WTC11 (cell line): ENCODE measurements at regions not wholly inside any gene's neighbourhood (a gene's known extent, or its start where the extent isn't known, plus 50 kb on each side); places are given as distances from the start of the nearest gene placed in this dataset.

Experiments
- ATAC-seq: fragments of 200-7000 bp; cut with Tn5 transposase; 2 replicates; pipeline ENCODE4 v1.10.0; 2021; ENCODE audit warnings: mild to moderate bottlenecking, moderate library complexity
- CTCF ChIA-PET: fragments of 300-600 bp; sonication (Branson Sonifier 250); formaldehyde crosslinking; loops from one replicate; lab custom pipeline; 2021; ENCODE audit warnings: antibody characterized with exemption; lab: Charles Lee
- POLR2A ChIA-PET: fragments of 350-600 bp; sonication (Branson Sonifier 250); formaldehyde crosslinking; loops from one replicate; lab custom pipeline; 2021; ENCODE audit warnings: antibody characterized with exemption; lab: Charles Lee
- DNase-seq: peaks from one replicate; pipeline ENCODE4 v3.0.0; 2021; ENCODE audit warnings: low spot score
- H3K27ac Mint-ChIP-seq: 2 replicates; pipeline ENCODE4 v1.8.0; 2021; ENCODE audit warnings: mixed read lengths
- H3K27me3 Mint-ChIP-seq: 2 replicates; pipeline ENCODE4 v1.8.0; 2021; ENCODE audit warnings: low read depth, mild to moderate bottlenecking, moderate library complexity, mixed read lengths
- H3K36me3 Mint-ChIP-seq: 2 replicates; pipeline ENCODE4 v1.8.0; 2021; ENCODE audit warnings: mixed read lengths
- H3K4me1 Mint-ChIP-seq: 2 replicates; pipeline ENCODE4 v1.8.0; 2022; ENCODE audit warnings: mixed read lengths
- H3K4me3 Mint-ChIP-seq: 2 replicates; pipeline ENCODE4 v1.8.0; 2021; ENCODE audit warnings: mild to moderate bottlenecking, moderate library complexity, mixed read lengths
- H3K9me3 Mint-ChIP-seq: 2 replicates; pipeline ENCODE4 v1.8.0; 2021; ENCODE audit warnings: mixed read lengths
- AR ChIP-seq: fragments of 250-450 bp; sonication (Bioruptor Pico); IDR thresholded peaks from 2 replicates; pipeline ENCODE4 v1.9.0; 2021; ENCODE audit warnings: mild to moderate bottlenecking
- E2F1 ChIP-seq: sonication (generic); formaldehyde crosslinking; IDR thresholded peaks from 2 replicates; pipeline ENCODE4 v1.8.0; 2022; ENCODE audit warnings: mild to moderate bottlenecking, missing genetic modification reagents
- FOXP1 ChIP-seq: sonication (generic); formaldehyde crosslinking; IDR thresholded peaks from 2 replicates; pipeline ENCODE4 v1.8.0; 2022; ENCODE audit warnings: missing genetic modification reagents, mild to moderate bottlenecking, moderate library complexity, borderline replicate concordance
- MXD4 ChIP-seq: fragments of 250-450 bp; sonication (Bioruptor Pico); IDR thresholded peaks from 2 replicates; pipeline ENCODE4 v1.8.0; 2021; ENCODE audit warnings: mild to moderate bottlenecking, moderate library complexity, borderline replicate concordance
- RELA ChIP-seq: sonication (generic); formaldehyde crosslinking; IDR thresholded peaks from 2 replicates; pipeline ENCODE4 v1.8.1; 2022; ENCODE audit warnings: missing genetic modification reagents, mild to moderate bottlenecking, borderline replicate concordance
- RORB ChIP-seq: fragments of 250-450 bp; sonication (Bioruptor Pico); IDR thresholded peaks from 2 replicates; pipeline ENCODE4 v1.9.0; 2021; ENCODE audit warnings: mild to moderate bottlenecking
- SMAD3 ChIP-seq: sonication (generic); formaldehyde crosslinking; IDR thresholded peaks from 2 replicates; pipeline ENCODE4 v1.8.0; 2022; ENCODE audit warnings: missing genetic modification reagents, mild to moderate bottlenecking, borderline replicate concordance
- SMAD4 ChIP-seq: sonication (generic); formaldehyde crosslinking; IDR thresholded peaks from 2 replicates; pipeline ENCODE4 v1.8.0; 2022; ENCODE audit warnings: mild to moderate bottlenecking, missing genetic modification reagents
- SP1 ChIP-seq: sonication (generic); formaldehyde crosslinking; conservative IDR thresholded peaks from 2 replicates; pipeline ENCODE4 v1.8.1; 2022; ENCODE audit warnings: missing genetic modification reagents
- TCF7 ChIP-seq: sonication (generic); formaldehyde crosslinking; IDR thresholded peaks from 2 replicates; pipeline ENCODE4 v1.8.0; 2022; ENCODE audit warnings: mild to moderate bottlenecking, low read depth, missing genetic modification reagents, moderate library complexity
- TEAD4 ChIP-seq: sonication (generic); formaldehyde crosslinking; IDR thresholded peaks from 2 replicates; pipeline ENCODE4 v1.8.0; 2022; ENCODE audit warnings: mild to moderate bottlenecking, missing genetic modification reagents
- USF1 ChIP-seq: sonication (generic); formaldehyde crosslinking; IDR thresholded peaks from 2 replicates; pipeline ENCODE4 v1.8.0; 2022; ENCODE audit warnings: mild to moderate bottlenecking, missing genetic modification reagents
- ZNF232 ChIP-seq: sonication (generic); formaldehyde crosslinking; IDR thresholded peaks from 2 replicates; pipeline ENCODE4 v1.8.0; 2022; ENCODE audit warnings: mild to moderate bottlenecking, missing genetic modification reagents
- ZNF416 ChIP-seq: fragments of 250-450 bp; sonication (Bioruptor Pico); IDR thresholded peaks from 2 replicates; pipeline ENCODE4 v1.9.0; 2021; ENCODE audit warnings: mild to moderate bottlenecking, inconsistent platforms
- ZNF425 ChIP-seq: fragments of 250-450 bp; sonication (Bioruptor Pico); conservative IDR thresholded peaks from 2 replicates; pipeline ENCODE4 v1.9.0; 2021; ENCODE audit warnings: mild to moderate bottlenecking
- TF ChIP-seq, protein P1 (sequence below): fragments of 200-600 bp; IDR thresholded peaks from 2 replicates; pipeline ENCODE4 v1.8.0; 2022; ENCODE audit warnings: antibody characterized with exemption
- TF ChIP-seq, protein P2 (sequence below): sonication (generic); formaldehyde crosslinking; conservative IDR thresholded peaks from 2 replicates; pipeline ENCODE4 v1.8.1; 2023; ENCODE audit warnings: mild to moderate bottlenecking, low read depth, missing genetic modification reagents, moderate library complexity
- TF ChIP-seq, protein P3 (sequence below): sonication (generic); formaldehyde crosslinking; IDR thresholded peaks from 2 replicates; pipeline ENCODE4 v1.8.1; 2023; ENCODE audit warnings: mild to moderate bottlenecking, missing genetic modification reagents

- H3K4me1 Mint-ChIP-seq, result no peaks in the 10 kb centered on the region
- H3K27me3 Mint-ChIP-seq, result peaks cover 3% of the 10 kb centered on the region; the same call in 1 of the 2 replicates
- DNase-seq (no peak), ATAC-seq (no peak; the same call in 1 of the 2 replicates)
- CTCF ChIA-PET, result no interaction called here
- TF ChIP-seq RELA (CRISPR knock-in tag) (no peak), FOXP1 (CRISPR knock-in tag) (no peak), ZNF416 (CRISPR knock-in tag) (no peak), MXD4 (CRISPR knock-in tag) (no peak), AR (no peak), TCF7 (CRISPR knock-in tag) (no peak), ZNF425 (CRISPR knock-in tag) (no peak), SMAD4 (CRISPR knock-in tag) (no peak), E2F1 (no peak), SMAD3 (CRISPR knock-in tag) (no peak), TEAD4 (no peak), RORB (CRISPR knock-in tag) (no peak)
- TF ChIP-seq, protein P1, sequence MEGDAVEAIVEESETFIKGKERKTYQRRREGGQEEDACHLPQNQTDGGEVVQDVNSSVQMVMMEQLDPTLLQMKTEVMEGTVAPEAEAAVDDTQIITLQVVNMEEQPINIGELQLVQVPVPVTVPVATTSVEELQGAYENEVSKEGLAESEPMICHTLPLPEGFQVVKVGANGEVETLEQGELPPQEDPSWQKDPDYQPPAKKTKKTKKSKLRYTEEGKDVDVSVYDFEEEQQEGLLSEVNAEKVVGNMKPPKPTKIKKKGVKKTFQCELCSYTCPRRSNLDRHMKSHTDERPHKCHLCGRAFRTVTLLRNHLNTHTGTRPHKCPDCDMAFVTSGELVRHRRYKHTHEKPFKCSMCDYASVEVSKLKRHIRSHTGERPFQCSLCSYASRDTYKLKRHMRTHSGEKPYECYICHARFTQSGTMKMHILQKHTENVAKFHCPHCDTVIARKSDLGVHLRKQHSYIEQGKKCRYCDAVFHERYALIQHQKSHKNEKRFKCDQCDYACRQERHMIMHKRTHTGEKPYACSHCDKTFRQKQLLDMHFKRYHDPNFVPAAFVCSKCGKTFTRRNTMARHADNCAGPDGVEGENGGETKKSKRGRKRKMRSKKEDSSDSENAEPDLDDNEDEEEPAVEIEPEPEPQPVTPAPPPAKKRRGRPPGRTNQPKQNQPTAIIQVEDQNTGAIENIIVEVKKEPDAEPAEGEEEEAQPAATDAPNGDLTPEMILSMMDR, result no peak
- TF ChIP-seq, protein P2, sequence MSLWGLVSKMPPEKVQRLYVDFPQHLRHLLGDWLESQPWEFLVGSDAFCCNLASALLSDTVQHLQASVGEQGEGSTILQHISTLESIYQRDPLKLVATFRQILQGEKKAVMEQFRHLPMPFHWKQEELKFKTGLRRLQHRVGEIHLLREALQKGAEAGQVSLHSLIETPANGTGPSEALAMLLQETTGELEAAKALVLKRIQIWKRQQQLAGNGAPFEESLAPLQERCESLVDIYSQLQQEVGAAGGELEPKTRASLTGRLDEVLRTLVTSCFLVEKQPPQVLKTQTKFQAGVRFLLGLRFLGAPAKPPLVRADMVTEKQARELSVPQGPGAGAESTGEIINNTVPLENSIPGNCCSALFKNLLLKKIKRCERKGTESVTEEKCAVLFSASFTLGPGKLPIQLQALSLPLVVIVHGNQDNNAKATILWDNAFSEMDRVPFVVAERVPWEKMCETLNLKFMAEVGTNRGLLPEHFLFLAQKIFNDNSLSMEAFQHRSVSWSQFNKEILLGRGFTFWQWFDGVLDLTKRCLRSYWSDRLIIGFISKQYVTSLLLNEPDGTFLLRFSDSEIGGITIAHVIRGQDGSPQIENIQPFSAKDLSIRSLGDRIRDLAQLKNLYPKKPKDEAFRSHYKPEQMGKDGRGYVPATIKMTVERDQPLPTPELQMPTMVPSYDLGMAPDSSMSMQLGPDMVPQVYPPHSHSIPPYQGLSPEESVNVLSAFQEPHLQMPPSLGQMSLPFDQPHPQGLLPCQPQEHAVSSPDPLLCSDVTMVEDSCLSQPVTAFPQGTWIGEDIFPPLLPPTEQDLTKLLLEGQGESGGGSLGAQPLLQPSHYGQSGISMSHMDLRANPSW (CRISPR knock-in tag), result no peak
- H3K27ac Mint-ChIP-seq, result no peak overlapping the region
- POLR2A ChIA-PET, result no interaction called here
- H3K36me3 Mint-ChIP-seq, result no peaks in the 10 kb centered on the region
- H3K4me3 Mint-ChIP-seq, result no peak overlapping the region
- no peaks in the 10 kb centered on the region for H3K9me3 Mint-ChIP-seq
Observed at GRCh38 chr10:43825421-43825820, 176.7 kb upstream of the ZNF32 start.

DNA sequence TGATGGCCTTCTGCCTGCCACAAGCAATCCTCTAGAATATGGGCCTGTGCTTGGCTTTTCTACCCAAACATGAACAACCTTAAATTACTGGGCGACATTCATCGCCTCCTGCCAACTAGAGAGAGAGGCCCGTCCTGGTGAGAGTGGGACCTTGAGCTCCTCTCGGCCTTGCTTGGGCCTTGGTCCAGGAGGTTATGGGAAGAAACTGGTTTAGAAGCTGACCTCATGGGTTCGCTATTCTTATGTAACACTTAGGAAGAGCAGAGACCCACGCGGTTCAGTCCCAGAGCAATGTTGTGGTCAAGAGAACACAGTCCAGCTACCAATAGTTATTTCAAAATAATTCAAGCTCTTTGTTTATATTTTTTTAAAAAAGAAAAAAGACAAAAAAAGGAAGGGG lies 176.3 kb upstream of the ZNF32 start:
- DNase-seq (no peak), ATAC-seq (no peak)
- POLR2A ChIA-PET, result no interaction called here
- Mint-ChIP-seq H3K27ac (no peak overlapping the region), H3K27me3 (peaks cover 3% of the 10 kb centered on the region; the same call in 1 of the 2 replicates), H3K36me3 (no peaks in the 10 kb centered on the region), H3K4me3 (no peak overlapping the region), H3K4me1 (no peaks in the 10 kb centered on the region), H3K9me3 (no peaks in the 10 kb centered on the region)
- CTCF ChIA-PET, result no interaction called here
- TF ChIP-seq, protein P3, sequence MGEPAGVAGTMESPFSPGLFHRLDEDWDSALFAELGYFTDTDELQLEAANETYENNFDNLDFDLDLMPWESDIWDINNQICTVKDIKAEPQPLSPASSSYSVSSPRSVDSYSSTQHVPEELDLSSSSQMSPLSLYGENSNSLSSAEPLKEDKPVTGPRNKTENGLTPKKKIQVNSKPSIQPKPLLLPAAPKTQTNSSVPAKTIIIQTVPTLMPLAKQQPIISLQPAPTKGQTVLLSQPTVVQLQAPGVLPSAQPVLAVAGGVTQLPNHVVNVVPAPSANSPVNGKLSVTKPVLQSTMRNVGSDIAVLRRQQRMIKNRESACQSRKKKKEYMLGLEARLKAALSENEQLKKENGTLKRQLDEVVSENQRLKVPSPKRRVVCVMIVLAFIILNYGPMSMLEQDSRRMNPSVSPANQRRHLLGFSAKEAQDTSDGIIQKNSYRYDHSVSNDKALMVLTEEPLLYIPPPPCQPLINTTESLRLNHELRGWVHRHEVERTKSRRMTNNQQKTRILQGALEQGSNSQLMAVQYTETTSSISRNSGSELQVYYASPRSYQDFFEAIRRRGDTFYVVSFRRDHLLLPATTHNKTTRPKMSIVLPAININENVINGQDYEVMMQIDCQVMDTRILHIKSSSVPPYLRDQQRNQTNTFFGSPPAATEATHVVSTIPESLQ (CRISPR knock-in tag), result no peak
- no peak for TF ChIP-seq RORB (CRISPR knock-in tag)
- TF ChIP-seq SP1 (CRISPR knock-in tag), result no peak
- TF ChIP-seq ZNF232, result no peak
- TF ChIP-seq ZNF425 (CRISPR knock-in tag), result no peak
- TF ChIP-seq USF1, result no peak
